A549 (cell line): ENCODE measurements at regions not wholly inside any gene's neighbourhood (a gene's known extent, or its start where the extent isn't known, plus 50 kb on each side); places are given as distances from the start of the nearest gene placed in this dataset.

Experiments used
- ATAC-seq, 2 experiments: fragments of 200-7000 bp in 1 of 2; fragments of >200 bp in 1 of 2; cut with Nextera tagmentation in 1 of 2; cut with Tn5 transposase in 1 of 2; 3 replicates each; pipeline versions ENCODE4 v1.8.0 to v1.9.1; 2018 to 2020; ENCODE audit warnings: mild to moderate bottlenecking in 1 of 2, moderate library complexity in 1 of 2
- CTCF ChIA-PET: fragments of 300-600 bp; sonication (Branson Sonifier 250); formaldehyde crosslinking; extraction: SDS; loops from one replicate; lab custom pipeline; 2021; ENCODE audit warnings: antibody characterized with exemption, inconsistent platforms; lab: Yijun Ruan, JAX
- POLR2A ChIA-PET: fragments of 350-600 bp; formaldehyde crosslinking; extraction: SDS; loops from one replicate; lab custom pipeline; 2021; ENCODE audit warnings: antibody characterized with exemption, inconsistent platforms; lab: Yijun Ruan, JAX
- DNase-seq, 2 experiments: peaks; one replicate each; pipeline versions ENCODE4 v3.0.0 to v3.0.0-alpha.2; 2011 to 2016; ENCODE audit warnings: low read depth in 1 of 2, low spot score in 1 of 2
- FAIRE-seq: peaks from 2 replicates; lab custom pipeline; 2011; peaks lifted over from hg19 to GRCh38; lab: Jason Lieb, UNC
- H3K27ac ChIP-seq, 2 experiments: fragments of >200 bp; sonication (Bioruptor Twin); formaldehyde crosslinking; 3 replicates each; pipeline ENCODE4 v1.5.1; 2016 to 2017
- H3K4me1 ChIP-seq: fragments of >200 bp; sonication (Bioruptor Twin); formaldehyde crosslinking; 3 replicates; pipeline ENCODE4 v1.6.1; 2016
- H3K4me2 ChIP-seq: fragments of >200 bp; sonication (Bioruptor Twin); formaldehyde crosslinking; 3 replicates; pipeline ENCODE4 v1.6.1; 2016
- H3K4me3 ChIP-seq: fragments of >200 bp; sonication (Bioruptor Twin); formaldehyde crosslinking; 3 replicates; pipeline ENCODE4 v1.5.1; 2016
- H3K9me3 ChIP-seq: fragments of >200 bp; sonication (Bioruptor Twin); formaldehyde crosslinking; 3 replicates; pipeline ENCODE4 v1.6.1; 2016
- CBX8 ChIP-seq: fragments of 200-600 bp; sonication (generic); IDR thresholded peaks from 2 replicates; pipeline ENCODE4 v1.6.1; 2016
- CHD2 ChIP-seq: fragments of 150-350 bp; IDR thresholded peaks from 2 replicates; pipeline ENCODE4 v1.6.1; 2014; ENCODE audit warnings: low read length; ENCODE audit not compliant: partially characterized antibody
- CHD4 ChIP-seq: fragments of 200-600 bp; sonication (generic); IDR thresholded peaks from 2 replicates; pipeline ENCODE4 v1.6.1; 2016; ENCODE audit warnings: antibody characterized with exemption, mild to moderate bottlenecking, borderline replicate concordance
- EHMT2 ChIP-seq: fragments of 200-600 bp; sonication (generic); IDR thresholded peaks from 2 replicates; pipeline ENCODE4 v1.6.1; 2016; ENCODE audit warnings: antibody characterized with exemption, low read depth, mild to moderate bottlenecking, moderate library complexity
- FOXS1 ChIP-seq: fragments of 250-450 bp; sonication (Bioruptor Pico); IDR thresholded peaks from 2 replicates; pipeline ENCODE4 v1.5.0; 2020; ENCODE audit warnings: mild to moderate bottlenecking, moderate library complexity
- GATA3 ChIP-seq: IDR thresholded peaks from 2 replicates; pipeline ENCODE4 v1.6.1; 2012; ENCODE audit warnings: borderline replicate concordance
- HEYL ChIP-seq: fragments of 250-450 bp; sonication (Bioruptor Pico); IDR thresholded peaks from 2 replicates; pipeline ENCODE4 v1.8.0; 2021; ENCODE audit warnings: mild to moderate bottlenecking, moderate library complexity
- HOXA7 ChIP-seq: fragments of 250-450 bp; sonication (Bioruptor Pico); IDR thresholded peaks from 2 replicates; pipeline ENCODE4 v1.5.0; 2020; ENCODE audit warnings: mild to moderate bottlenecking, moderate library complexity
- HOXB5 ChIP-seq: fragments of 250-450 bp; sonication (Bioruptor Pico); IDR thresholded peaks from 2 replicates; pipeline ENCODE4 v1.5.0; 2020; ENCODE audit warnings: mild to moderate bottlenecking, moderate library complexity
- KDM1A ChIP-seq: fragments of 200-600 bp; sonication (generic); IDR thresholded peaks from 2 replicates; pipeline ENCODE4 v1.6.1; 2016; ENCODE audit warnings: low read depth, mild to moderate bottlenecking
- MAFK ChIP-seq: fragments of 450-650 bp; IDR thresholded peaks from 2 replicates; pipeline ENCODE4 v1.6.1; 2014; ENCODE audit not compliant: partially characterized antibody
- MYC ChIP-seq: IDR thresholded peaks from 2 replicates; pipeline ENCODE4 v1.6.1; 2012; ENCODE audit warnings: mild to moderate bottlenecking, inconsistent platforms, low read length, improper control_type of control experiment, borderline replicate concordance
- NPAS2 ChIP-seq: fragments of 250-450 bp; sonication (Bioruptor Pico); IDR thresholded peaks from 2 replicates; pipeline ENCODE4 v1.8.0; 2022; ENCODE audit warnings: mild to moderate bottlenecking, moderate library complexity, borderline replicate concordance
- NR3C1 ChIP-seq: fragments of >200 bp; sonication (Bioruptor Twin); formaldehyde crosslinking; IDR thresholded peaks from 3 replicates; pipeline ENCODE4 v1.6.1; 2017
- RAD21 ChIP-seq, 2 experiments: fragments of >200 bp in 1 of 2; sonication (Bioruptor Twin) in 1 of 2; formaldehyde crosslinking in 1 of 2; IDR thresholded peaks in 1 of 2; conservative IDR thresholded peaks in 1 of 2; 2 replicates in 1 of 2; 3 replicates in 1 of 2; pipeline ENCODE4 v1.6.1; 2012 to 2018; ENCODE audit warnings: inconsistent platforms in 1 of 2
- SREBF2 ChIP-seq: fragments of 450-650 bp; IDR thresholded peaks from 2 replicates; pipeline ENCODE4 v1.6.1; 2014; ENCODE audit warnings: mild to moderate bottlenecking, moderate library complexity
- TP53 ChIP-seq: fragments of 250-450 bp; sonication (Bioruptor Pico); IDR thresholded peaks from 2 replicates; pipeline ENCODE4 v1.5.0; 2021; ENCODE audit warnings: mild to moderate bottlenecking, moderate library complexity
- WGBS: methylation state at CpG from one replicate; pipeline ENCODE4 v1.1.6; 2017; ENCODE audit errors: missing lambda C conversion rate; 5-methylcytosine and 5-hydroxymethylcytosine counted together
- TF ChIP-seq, protein P1 (sequence below): fragments of 200-600 bp; sonication (generic); IDR thresholded peaks from 2 replicates; pipeline ENCODE4 v1.6.1; 2016; ENCODE audit warnings: antibody characterized with exemption, mild to moderate bottlenecking, moderate library complexity
- TF ChIP-seq, protein P2 (sequence below): fragments of >200 bp; sonication (Bioruptor Twin); formaldehyde crosslinking; IDR thresholded peaks from 3 replicates; pipeline ENCODE4 v1.5.1; 2016
- TF ChIP-seq, protein P3 (sequence below): IDR thresholded peaks from 2 replicates; pipeline ENCODE4 v1.6.1; 2012
- TF ChIP-seq, protein P4 (sequence below): fragments of 150-350 bp; IDR thresholded peaks from 2 replicates; pipeline ENCODE4 v1.6.1; 2014; ENCODE audit warnings: low read depth, mild to moderate bottlenecking, low read length

DNA sequence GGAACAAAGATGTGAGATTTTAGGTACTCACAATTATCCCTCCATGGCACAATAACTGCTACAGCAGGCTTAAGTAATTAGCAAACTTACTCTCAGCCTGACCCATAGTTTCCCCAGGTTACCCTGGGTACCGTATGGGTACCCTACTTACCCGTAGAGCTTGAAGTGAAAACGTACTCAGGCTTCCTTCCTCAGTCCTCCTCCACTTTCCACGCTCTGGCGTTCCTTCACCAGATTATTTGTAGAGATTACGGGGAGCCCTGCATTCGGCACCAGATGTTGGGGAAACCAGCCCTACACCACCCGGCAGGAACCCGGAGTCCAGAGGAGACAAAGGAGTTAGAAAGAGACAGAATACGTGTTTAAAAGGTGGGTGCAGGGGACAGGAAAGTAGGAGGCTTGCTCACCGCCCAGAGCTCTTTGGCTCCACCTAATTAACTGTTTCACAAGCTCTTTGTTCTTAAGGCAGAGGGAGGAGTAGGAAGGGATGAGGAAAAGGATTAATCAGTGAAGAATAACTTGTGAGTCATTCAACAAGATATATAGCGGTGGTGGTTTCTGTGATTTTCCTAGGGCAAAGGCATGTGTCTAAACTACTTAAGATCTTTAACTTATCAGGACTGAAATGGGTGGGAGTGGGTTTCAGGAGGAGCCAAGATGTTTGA, 1211.2 kb upstream of the TSPY4 start:
- no peak overlapping the region for H3K27ac ChIP-seq
- CTCF ChIA-PET = no interaction called here
- ATAC-seq = no peak
- no peak for FAIRE-seq
- H3K4me2 ChIP-seq = no peak overlapping the region
- POLR2A ChIA-PET = no interaction called here
- 0% methylated on average over 7 of the region's 12 CpGs for WGBS
- DNase-seq = no peak
- H3K4me3 ChIP-seq = no peak overlapping the region
- TF ChIP-seq CHD2 = no peak
- TF ChIP-seq NPAS2 = no peak
- TF ChIP-seq HEYL (CRISPR knock-in tag) = no peak
- no peak for TF ChIP-seq CBX8
- no peak for TF ChIP-seq KDM1A
- TF ChIP-seq EHMT2 = no peak
- no peaks in the 10 kb centered on the region for H3K4me1 ChIP-seq
- H3K9me3 ChIP-seq = no peaks in the 10 kb centered on the region

DNA sequence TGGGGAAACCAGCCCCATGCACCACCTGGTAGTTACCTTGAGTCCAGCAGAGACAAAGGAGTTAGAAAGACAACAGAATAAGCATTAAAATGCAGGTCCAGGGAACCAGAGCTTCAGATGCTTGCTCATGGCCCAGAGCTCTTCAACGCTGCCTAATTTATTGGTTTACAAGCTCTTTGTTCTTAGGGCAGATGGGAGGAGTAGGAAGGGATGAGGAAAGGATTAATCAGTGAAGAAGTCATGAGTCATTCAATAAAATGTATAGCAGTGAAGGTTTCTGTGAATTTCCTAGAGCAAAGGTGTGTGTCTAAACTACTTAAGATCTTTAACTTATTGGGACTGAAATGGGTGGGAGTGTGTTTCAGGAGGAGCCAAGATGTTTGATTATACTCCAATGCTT, 1210.3 kb upstream of the AMELY start:
- Histone ChIP-seq H3K4me2 (no peak overlapping the region), H3K4me1 (no peaks in the 10 kb centered on the region), H3K9me3 (no peaks in the 10 kb centered on the region), H3K4me3 (no peak overlapping the region), H3K27ac (no peak overlapping the region)
- ATAC-seq (no peak), DNase-seq (no peak), FAIRE-seq (no peak)
- WGBS = 8% methylated on average over 1 of the region's 1 CpG
- POLR2A ChIA-PET = no interaction called here
- TF ChIP-seq NR3C1 (no peak), KDM1A (no peak), HOXA7 (CRISPR knock-in tag) (no peak), FOXS1 (CRISPR knock-in tag) (no peak), HOXB5 (CRISPR knock-in tag) (no peak), EHMT2 (no peak), MYC (no peak), CHD4 (no peak), RAD21 (conservative IDR thresholded peaks at IDR 0.05 in 1 of 2, IDR thresholded peaks at IDR 0.05 in 1 of 2) (no peak), SREBF2 (no peak), MAFK (no peak), GATA3 (no peak), TP53 (CRISPR knock-in tag) (no peak)
- TF ChIP-seq, protein P1, sequence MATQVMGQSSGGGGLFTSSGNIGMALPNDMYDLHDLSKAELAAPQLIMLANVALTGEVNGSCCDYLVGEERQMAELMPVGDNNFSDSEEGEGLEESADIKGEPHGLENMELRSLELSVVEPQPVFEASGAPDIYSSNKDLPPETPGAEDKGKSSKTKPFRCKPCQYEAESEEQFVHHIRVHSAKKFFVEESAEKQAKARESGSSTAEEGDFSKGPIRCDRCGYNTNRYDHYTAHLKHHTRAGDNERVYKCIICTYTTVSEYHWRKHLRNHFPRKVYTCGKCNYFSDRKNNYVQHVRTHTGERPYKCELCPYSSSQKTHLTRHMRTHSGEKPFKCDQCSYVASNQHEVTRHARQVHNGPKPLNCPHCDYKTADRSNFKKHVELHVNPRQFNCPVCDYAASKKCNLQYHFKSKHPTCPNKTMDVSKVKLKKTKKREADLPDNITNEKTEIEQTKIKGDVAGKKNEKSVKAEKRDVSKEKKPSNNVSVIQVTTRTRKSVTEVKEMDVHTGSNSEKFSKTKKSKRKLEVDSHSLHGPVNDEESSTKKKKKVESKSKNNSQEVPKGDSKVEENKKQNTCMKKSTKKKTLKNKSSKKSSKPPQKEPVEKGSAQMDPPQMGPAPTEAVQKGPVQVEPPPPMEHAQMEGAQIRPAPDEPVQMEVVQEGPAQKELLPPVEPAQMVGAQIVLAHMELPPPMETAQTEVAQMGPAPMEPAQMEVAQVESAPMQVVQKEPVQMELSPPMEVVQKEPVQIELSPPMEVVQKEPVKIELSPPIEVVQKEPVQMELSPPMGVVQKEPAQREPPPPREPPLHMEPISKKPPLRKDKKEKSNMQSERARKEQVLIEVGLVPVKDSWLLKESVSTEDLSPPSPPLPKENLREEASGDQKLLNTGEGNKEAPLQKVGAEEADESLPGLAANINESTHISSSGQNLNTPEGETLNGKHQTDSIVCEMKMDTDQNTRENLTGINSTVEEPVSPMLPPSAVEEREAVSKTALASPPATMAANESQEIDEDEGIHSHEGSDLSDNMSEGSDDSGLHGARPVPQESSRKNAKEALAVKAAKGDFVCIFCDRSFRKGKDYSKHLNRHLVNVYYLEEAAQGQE = no peak
- TF ChIP-seq, protein P2, sequence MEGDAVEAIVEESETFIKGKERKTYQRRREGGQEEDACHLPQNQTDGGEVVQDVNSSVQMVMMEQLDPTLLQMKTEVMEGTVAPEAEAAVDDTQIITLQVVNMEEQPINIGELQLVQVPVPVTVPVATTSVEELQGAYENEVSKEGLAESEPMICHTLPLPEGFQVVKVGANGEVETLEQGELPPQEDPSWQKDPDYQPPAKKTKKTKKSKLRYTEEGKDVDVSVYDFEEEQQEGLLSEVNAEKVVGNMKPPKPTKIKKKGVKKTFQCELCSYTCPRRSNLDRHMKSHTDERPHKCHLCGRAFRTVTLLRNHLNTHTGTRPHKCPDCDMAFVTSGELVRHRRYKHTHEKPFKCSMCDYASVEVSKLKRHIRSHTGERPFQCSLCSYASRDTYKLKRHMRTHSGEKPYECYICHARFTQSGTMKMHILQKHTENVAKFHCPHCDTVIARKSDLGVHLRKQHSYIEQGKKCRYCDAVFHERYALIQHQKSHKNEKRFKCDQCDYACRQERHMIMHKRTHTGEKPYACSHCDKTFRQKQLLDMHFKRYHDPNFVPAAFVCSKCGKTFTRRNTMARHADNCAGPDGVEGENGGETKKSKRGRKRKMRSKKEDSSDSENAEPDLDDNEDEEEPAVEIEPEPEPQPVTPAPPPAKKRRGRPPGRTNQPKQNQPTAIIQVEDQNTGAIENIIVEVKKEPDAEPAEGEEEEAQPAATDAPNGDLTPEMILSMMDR = no peak
- TF ChIP-seq, protein P3, sequence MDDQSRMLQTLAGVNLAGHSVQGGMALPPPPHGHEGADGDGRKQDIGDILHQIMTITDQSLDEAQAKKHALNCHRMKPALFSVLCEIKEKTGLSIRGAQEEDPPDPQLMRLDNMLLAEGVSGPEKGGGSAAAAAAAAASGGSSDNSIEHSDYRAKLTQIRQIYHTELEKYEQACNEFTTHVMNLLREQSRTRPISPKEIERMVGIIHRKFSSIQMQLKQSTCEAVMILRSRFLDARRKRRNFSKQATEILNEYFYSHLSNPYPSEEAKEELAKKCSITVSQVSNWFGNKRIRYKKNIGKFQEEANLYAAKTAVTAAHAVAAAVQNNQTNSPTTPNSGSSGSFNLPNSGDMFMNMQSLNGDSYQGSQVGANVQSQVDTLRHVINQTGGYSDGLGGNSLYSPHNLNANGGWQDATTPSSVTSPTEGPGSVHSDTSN = no peak
- TF ChIP-seq, protein P4, sequence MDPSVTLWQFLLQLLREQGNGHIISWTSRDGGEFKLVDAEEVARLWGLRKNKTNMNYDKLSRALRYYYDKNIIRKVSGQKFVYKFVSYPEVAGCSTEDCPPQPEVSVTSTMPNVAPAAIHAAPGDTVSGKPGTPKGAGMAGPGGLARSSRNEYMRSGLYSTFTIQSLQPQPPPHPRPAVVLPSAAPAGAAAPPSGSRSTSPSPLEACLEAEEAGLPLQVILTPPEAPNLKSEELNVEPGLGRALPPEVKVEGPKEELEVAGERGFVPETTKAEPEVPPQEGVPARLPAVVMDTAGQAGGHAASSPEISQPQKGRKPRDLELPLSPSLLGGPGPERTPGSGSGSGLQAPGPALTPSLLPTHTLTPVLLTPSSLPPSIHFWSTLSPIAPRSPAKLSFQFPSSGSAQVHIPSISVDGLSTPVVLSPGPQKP = no peak
- CTCF ChIA-PET = no interaction called here
